HuH-7.5 (cell line): ENCODE measurements at regions not wholly inside any gene's neighbourhood (a gene's known extent, or its start where the extent isn't known, plus 50 kb on each side); places are given as distances from the start of the nearest gene placed in this dataset.
"Not testable (repeated sequence)": the region's sequence is repeated elsewhere in the genome, so short reads cannot be mapped to it uniquely, and the experiment has no call there.

Source experiments
- DNase-seq: peaks from one replicate; pipeline ENCODE4 v3.0.0; 2011; ENCODE audit warnings: low spot score

DNA sequence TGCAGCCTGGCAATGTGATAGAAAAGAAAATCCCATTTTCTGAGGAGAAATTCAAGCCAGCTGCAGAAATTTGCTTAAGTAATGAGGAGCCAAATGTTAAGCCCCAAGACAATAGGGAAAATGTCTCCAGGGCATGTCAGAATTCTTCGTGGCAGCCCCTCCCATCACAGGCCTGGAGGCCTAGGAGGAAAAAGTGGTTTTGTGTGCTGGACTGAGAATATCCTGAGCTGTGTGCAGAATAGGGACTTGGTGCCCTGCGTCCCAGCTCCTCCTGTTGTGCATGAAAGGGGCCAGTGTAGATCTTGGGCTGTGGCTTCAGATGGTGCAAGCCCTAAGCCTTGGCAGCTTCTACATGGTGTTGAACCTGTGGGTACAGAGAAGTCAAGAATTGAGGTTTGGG, 948.3 kb downstream of the METTL15 start:
- not testable (repeated sequence) for DNase-seq

DNA sequence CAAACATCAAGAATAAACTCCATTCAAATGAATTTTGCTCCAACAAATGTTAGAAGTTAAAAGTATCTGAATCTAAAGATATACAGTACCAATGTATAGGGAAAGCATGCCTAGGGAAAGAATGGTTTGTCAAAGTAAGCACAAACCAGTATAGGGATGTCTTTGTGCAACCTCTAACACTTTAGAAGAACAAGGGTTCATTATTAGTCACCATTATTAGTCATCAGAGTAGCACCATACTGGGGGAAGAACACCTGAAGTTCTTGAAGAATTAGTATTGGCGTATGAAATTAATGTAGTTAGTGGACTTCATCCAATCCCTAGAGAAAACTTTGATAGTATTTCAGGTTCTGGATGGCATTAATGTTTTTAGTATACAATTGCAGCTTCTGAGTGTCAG, 943.7 kb downstream of the METTL15 start:
- no peak for DNase-seq

DNA sequence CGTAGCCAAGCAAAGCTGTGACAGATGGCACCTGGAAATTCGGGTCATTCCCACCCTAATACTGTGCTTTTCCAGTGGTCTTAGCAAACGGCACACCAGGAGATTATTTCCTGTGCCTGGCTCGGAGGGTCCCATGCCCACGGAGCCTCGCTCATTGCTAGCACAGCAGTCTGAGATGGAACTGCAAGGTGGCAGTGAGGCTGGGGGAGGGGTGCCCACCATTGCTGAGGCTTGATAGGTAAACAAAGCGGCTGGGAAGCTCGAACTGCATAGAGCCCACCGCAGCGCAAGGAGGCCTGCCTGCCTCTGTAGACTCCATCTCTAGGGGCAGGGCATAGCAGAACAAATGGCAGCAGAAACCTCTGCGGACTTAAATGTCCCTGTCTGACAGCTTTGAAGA, 942.8 kb downstream of the METTL15 start:
- DNase-seq = not testable (repeated sequence)

DNA sequence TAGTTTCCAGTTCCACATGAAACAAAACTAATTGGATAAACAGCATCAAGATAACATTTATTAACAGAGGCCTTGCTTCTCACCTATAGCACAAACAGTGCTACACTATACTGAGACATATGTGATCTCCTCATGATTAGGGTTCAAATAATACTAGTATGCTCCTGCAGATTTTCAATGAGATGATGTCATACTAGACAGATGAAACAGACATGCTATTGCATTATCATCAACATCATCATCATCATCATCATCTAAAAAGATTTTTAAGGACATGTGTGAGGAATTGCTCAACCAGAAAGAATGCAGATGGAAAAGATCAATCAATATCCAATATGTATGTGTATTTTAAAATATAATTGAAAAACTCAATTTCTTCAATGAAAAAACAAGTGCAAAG, 932.3 kb downstream of the METTL15 start:
- DNase-seq = no peak

DNA sequence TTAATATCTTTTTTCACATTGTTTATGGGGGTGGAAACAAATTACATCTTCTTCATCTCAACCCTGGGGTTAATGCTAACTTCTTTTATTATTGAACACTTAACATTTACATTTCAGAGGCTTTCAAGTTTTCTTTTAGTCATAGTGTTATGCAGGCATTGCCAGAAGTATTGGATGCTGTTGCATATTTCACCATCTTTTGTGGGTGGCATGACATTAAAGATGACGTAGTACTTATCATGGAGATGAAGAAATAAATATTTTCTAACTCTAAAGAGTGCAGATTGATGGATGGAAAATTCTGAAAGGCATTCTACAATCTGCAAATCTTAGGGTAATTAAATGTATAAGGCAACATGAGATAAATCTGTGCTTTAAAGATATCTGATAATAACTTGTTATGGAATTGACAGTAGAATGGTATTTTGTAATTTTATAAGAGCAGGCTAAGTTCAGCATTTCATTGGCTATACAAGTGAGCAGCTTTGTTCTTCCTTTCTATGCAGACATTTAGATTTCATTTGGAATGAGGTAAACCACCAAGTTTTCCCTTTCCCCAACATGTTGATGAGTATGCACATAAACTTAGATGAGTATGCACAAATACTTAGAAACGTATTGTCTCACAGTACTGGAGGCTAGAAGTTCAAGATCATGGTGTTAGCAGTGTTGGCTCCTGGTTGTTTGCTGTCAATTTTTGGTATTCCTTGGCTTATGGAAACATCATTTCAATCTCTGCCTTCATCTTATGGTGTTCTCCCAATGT, 924.4 kb downstream of the METTL15 start:
- no peak for DNase-seq

DNA sequence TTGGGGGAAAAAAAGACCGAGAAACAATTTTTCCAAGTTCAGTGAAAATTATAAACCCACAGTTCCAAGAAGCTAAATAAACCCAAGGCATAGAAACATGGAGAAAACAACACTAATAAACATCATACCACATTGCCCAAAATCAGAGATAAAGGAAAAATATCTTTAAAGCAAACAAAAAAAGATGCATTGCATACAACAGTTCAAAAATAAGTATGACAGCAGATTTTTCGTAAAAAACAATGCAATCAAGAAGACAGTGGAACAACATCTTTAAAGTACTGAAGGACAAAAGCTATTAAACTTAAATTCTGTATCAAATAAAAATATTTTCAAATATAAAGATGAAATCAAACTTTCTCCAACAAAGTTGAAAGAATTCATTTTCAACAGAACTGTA, 921.3 kb downstream of the METTL15 start:
- DNase-seq = no peak

DNA sequence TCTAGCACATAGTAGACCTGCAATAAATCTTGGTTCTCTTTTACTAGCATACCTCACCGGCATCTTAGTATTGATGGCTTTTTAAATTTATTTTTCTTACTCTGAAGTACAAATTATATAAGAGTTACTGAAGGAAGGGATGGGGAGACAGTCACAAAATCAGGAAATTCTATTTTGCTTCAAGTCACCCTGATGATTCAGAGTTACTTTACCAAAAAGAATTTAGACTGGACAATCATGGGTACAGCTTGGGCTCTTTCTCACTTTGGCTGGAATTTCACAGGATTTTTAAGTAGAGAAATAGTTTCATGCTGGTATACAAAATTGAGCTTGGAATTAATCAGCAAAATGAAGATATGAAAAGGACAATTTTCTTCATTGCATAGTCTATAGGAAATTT, 919.2 kb downstream of the METTL15 start:
- DNase-seq = no peak

DNA sequence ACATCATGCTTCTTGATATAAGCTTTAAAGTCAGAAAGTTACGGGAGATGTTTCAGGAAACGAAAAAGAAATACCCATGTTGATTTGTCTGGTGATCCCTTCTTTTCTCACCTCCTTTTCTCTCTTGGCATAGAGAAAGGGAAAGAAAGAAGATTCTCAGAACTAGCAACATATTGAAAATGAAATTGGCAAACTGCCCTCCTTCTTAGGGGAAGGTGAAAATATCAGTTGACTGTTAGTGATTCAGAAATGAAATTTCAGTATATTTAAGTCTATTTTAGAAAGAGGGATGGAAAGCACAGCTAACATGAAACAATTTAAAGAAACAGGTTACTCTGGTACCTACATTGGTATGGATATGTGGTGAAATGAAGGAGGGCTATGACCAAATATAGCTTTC, 918.1 kb downstream of the METTL15 start:
- no peak for DNase-seq

DNA sequence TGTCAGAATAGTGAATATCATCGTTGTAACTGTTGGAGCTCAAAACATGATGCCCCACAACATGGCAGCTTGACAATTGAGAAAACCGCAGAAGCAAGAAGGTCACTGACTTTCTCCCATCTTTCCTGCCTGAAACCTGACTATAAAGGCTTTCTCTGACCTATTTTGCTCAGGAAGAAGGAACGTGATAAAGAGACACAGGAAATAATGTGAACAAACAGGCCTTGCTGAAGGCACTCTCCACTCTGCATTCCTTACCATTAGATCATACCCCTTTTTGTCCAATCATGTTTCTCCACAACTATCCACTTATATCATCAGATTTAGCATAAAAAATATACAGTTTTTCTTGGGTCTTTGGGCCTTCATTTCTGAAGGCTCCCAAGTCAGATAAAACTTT, 916.8 kb downstream of the METTL15 start:
- no peak for DNase-seq

DNA sequence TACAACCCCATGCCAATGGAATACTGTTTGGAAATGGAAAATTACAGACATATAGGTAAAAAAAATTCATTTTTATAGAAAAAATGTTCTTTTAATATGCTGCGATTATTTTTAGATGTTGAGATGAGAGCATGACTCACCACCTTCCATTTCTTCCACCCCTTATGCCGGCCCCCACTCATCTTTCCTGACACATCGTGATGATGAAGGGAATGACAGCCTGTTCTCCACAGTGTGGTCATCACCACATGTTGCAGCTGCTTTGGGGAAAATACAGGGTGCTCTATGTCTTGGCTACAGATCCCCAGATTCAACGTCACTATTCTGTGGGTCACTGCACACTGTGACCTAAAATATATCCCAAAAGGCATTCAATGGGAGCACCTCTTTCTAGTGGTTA, 916.2 kb downstream of the METTL15 start:
- DNase-seq = no peak

DNA sequence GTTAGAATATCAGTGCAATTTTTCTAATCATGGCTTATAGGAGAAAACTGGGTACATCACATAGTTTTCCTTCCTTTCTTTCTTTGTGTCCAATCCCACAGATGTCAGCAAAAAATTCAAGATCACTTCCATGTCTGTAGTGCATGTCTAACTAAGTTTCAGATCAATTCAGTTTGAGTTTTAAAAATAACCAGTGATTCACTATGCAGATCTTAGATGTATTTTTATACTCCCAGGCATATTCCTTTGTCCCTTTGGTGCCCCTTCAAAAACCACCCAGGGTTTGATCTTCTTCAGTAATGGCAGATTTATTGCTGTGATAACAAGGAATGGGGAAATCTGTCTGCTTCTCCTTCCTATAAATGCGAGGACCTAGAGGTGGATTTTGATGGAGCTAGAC, 915.6 kb downstream of the METTL15 start:
- no peak for DNase-seq

DNA sequence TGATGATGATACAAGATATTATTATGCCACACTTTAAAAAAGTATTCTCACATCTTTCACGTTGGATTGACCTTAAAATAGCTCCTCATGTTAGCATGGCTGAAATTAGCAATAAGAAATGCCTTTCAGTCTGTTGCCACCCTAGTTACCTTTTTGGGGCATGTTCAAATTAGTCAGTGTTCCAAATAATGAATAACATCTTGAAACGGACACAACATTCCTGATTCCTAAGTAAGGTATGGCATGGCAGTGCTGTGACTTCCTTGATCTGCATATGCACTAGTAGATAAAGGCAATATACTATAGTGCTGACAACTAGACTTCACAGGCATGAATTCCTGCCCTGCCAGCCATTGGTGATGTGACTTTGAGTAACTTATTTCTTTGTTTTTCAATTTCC, 914.5 kb downstream of the METTL15 start:
- DNase-seq = no peak

DNA sequence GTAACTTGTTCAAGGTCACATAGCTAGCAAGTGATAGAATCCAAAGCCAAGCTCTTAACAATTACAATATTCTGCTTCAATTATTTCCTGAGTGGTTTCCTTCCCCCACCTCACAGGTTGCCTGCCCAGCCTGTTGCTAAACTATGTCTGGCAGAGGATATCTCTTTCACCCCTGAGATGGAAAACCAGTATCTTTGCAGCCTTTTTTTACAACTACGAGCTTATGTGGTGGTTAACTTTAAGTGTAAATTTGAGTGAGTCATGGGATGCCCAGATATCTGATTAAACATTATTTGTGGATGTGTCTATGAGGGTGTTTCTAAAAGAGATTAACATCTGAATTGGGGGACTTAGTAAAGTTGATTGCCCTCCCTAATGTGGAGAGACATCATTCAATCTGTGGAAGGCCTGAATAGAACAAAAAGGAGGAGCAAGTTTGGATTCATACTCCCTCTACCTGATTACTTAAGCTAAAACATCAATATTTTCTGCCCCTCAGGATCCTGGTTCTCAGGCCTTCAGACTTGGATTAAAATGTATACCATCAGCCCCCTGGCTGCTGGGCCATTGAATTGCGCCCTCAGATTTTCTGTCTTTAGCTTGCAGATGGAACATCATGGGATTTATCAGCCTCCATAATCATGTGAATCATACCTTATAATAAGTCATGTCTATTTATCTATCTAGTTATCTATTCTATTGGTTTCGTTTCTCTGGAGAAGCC, 911.9 kb downstream of the METTL15 start:
- DNase-seq = no peak

DNA sequence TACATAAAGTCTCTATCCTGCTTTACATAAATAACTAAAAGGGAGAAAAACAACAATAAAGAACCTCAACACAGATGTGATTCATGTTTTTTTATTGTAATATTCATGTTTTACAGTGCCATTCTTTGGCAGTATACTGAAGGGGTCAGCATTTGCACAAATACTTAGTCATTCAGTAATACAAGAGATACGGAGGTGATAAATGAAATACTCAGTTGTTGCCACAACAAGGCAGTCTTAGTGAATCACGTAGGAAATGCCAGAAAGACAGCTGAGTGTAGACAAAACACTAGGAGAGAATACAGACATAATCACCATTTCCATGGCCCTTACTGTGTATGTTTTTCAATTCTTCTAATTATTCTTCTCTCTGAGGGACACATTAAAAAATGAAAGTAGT, 910.4 kb downstream of the METTL15 start:
- no peak for DNase-seq

DNA sequence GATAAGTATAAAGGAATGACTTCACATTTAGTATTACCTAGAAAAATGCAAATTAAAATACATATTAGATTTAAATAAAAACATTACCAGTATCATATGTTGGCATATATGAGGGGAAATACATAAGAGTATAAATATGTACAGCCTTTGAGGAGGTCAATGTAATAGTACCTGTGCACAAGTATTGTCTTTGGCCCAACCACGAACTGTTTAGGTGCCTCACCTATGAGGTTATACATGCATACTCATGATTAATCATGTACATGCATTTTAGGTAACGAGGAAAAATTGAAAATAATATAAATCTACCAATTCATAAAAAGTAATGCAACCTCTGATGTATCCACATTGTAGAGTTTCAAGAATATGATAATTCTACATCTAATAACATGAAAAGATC, 909.8 kb downstream of the METTL15 start:
- no peak for DNase-seq

DNA sequence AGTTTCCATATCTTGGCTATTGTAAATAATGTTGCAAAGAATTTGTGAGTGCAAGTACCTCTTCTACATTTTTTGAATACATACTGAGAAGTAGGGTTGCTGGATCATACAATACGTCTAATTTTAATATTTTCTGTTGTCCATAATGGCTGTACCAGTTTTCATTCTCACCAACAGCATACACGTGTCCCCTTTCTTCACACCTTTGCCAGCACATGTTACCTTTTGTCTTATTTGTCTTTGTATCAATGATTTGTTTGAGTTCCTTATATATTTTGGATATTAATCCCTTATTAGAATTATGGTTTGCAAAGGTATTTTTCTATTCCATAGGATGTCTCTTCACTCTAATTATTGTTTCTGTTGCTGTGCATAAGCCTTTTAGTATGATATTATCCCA, 904.3 kb downstream of the METTL15 start:
- no peak for DNase-seq

DNA sequence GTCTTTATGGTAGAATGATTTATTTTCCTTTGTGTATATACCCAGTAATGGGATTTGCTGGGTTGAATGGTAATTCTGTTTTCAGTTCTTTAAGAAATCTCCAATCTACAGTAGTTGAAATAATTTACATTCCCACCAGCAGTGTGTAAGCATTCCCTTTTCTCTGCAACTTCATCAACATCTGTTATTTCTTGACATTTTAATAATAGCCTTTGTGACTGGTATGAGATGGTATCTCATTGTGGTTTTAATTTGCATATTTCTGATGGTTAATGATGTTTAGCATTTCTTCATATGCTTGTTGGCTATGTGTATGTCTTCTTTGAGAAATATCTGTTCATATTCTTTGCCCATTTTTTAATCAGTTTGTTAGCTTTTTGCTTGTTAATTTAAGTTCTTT, 901.2 kb downstream of the METTL15 start:
- no peak for DNase-seq

DNA sequence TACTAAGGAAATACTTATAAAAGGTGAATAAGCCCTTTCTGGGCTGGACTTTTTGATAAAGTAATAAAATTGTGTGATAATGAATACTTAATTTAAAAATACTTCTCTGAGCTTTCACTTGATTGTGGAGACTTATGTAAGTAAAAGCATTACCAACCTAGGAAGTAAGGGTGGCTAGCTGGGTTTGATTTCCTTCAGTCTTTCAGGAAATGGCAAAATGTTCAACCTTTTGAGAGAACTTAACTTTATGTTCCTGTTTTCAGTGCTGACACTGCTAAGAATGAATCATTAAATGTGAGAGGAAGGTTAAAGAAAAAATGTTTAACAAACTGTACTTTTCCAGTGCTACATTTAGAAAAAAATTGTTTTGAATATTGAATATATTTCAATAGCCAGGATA, 900.3 kb downstream of the METTL15 start:
- no peak for DNase-seq

DNA sequence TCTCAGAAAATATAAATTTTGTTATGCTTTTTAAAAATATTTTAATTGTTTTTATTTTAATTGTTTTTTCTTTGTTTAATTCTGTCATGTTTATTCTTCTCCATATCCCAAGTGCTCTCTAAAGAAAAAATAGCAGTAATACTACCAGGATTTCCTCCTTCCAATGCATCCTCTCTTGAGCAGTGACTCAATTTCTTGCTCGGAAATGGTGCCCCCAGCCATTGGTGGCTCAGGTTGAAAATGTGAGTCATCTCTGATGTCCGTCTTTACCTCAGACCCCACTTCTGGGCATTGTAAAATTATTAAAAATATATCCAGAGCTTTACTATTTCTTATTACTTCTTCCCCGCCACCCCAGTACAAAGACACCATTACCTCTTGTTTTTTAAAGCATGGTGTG, 898.5 kb downstream of the METTL15 start:
- no peak for DNase-seq

DNA sequence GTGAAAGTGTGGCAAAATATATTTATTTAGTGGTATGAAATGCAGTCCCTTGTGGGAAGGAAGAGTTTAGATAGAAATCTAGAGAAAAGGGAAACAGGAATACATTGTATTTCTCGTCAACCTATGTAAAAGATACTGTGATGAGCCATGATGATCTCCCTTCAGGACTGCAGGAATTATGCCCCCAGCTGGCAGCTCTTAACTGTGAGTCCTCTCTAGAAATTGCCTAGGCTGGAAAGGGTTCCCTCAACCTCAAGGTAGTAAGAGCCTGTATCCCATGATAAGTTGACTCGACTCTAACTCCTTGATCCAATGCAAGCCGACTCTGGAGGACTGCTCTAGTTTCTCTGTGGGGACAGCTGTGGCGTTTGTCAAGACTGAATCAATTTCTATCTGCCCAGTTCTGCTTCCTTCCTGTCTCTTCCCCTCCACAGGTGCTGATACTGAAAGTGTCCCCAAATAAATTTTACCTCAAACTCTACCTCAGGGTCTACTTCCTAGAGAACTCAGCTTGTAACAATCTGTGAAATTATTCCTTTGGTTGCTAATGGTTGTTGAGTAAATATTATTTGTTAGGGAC, 897.3 kb downstream of the METTL15 start:
- DNase-seq = no peak

DNA sequence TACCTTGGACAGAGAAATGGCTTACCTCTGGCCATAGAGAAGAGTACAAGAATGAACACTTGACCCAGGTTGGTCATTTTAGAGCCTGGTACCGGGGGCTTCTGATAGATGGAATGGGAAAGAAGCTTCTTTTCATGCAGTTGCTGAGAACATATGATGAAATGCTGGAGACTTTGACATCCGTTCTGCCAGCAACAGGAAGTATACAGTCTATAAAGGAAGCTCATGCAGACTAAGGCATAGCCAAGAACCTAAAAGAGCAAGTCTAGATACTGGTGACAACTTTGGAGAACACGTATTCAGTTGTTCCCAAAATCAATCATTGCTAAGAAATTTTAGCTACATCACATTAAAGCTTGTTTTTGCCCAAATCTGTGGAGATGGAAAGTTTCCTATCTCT, 894.6 kb downstream of the METTL15 start:
- no peak for DNase-seq

DNA sequence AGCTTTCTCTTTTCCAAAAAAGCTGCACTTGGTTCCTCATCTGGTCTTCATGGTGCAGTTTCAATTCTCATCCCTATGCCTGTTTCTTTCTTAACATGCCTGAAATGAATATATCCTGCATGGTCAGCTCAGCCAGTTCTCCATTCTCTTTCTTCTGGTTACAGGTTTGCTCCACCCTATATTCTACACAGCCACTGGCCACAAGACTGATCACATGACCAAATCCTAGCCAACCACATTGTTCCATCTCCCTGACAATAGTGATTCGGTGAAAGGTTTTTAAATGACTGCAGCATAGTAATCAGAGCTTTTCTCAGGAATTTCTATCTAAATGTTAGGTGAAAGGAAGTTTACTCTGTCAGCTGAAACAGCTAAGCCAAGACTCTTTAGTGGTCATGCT, 891.4 kb downstream of the METTL15 start:
- no peak for DNase-seq

DNA sequence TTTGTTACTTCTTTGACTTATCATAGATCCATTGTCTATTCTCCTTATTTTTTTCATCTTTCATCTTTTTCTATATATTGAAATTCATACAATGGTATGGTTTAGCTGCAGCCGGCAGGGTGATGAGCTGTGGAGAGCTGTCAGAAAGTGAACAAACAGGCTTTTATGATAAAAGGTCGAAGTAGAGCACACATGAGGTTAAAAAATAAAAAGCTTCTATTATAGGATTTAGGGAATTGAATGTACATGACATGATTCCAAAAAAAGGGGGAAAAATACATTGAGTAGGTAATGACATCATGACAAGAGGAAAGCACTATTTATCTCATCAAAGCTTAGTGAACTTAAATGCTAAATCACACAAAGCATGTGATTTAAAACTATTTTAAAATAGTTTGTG, 884.8 kb downstream of the METTL15 start:
- no peak for DNase-seq

DNA sequence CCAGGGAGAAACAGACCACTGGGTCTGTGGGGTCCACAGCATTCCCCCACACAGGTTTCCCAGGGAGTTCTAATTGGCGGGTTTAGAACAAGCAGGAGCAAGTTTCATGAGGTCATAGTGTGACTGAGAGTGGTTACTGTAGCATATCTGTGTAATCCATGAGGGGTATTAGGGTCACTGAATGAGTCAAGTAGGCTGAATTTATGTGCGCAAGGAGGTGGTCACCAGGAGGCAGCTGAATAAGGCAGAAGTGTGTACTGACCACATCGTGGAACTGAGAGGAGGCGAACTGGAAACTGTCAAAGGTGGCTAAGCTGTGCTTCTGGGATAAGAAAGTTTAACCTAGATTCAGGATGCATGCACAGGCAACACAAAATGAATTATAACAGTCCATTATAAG, 876.0 kb downstream of the METTL15 start:
- no peak for DNase-seq
